NCI-H345 treated with DMSO at 0.1 percent for 48 hours (cell line): ENCODE measurements at regions not wholly inside any gene's neighbourhood (a gene's known extent, or its start where the extent isn't known, plus 50 kb on each side); places are given as distances from the start of the nearest gene placed in this dataset.
"Not testable (repeated sequence)": the region's sequence is repeated elsewhere in the genome, so short reads cannot be mapped to it uniquely, and the experiment has no call there.

Experiments used
- DNase-seq: peaks from one replicate; lab custom pipeline; 2025; ENCODE audit not compliant: unreplicated experiment; lab: John Stamatoyannopoulos, UW

DNA sequence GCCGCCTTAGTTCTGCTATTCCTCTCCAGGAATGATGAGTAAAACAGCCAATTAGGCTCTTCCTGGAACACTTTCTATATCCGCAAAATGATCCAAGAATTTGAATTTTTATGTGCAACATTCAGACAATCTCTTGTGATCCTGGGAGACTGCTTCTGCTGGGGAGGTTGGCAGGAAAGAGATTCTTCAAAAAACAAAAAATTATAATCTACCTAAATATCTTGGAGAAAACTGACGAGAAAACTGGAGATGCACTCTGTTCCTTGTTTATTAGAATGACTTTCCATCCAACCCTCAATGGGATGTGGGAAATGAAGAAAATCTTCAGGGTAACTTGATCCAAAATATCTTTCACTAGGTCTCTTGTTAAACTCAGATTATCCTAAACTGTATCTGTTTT lies 346.3 kb upstream of the UBE2E2 start:
- no peak for DNase-seq

- no peak for DNase-seq
These were observed 344.6 kb upstream of the UBE2E2 start for GRCh38 chr3:22858486-22858885.

DNA sequence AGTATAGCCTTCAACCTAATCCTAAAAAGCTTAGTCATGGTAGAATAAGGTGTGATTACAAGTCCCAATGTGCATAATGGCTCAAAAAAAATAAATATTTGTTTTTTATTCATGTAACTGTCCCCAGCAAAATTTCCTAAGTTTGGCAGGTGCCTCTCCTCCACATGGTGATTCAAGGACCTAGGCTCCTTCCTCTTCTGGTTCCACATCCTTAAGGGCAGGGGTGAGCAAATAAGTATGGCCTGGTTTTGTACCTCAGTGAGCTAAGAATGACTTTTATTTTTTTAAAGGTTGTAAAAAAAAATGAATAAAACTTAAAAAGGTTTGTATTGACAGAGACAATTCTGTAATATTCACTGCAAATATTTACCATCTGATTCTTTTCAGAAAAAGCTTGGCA lies 343.5 kb upstream of the UBE2E2 start:
- DNase-seq: no peak

DNA sequence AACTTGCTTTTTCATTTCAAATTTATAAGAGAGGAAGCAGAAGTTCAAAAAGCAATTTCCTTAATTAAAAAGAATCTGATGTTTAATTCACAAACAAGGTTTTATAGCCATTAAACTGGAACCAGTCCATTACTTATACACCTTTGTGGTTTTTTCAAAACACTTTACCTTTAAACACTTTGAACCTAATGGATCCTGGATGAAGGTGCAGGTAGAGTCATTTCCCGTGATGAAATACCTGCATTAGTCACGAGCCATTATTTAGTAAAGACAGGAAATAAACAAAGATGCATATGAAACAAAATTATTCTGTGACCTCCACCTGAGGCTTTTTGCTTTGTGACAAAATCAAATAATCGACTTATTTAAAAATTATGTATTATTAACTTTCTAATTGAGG lies 341.7 kb upstream of the UBE2E2 start:
- no peak for DNase-seq

DNA sequence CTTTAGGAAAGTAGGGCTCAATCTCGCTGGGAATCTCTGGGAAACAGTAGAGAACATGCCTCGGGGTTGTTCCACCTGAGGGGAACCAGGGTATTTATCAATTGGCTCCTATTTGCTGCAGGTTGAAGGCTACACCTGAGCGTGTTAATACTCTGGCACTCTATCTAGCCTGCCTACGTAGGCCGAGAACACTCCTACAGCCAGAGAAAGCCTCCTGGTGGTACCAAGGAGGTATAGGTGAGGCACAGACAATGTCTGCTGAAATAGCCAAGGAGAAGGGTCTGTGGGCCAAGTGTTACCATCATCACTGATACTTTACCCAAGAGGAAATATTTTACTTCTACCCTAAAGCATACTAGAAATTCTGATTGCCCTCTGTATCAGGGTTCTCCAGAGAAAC lies 341.0 kb upstream of the UBE2E2 start:
- DNase-seq: no peak

- DNase-seq: not testable (repeated sequence)
These were observed 320.3 kb upstream of the UBE2E2 start for GRCh38 chr3:22882834-22883233.

DNA sequence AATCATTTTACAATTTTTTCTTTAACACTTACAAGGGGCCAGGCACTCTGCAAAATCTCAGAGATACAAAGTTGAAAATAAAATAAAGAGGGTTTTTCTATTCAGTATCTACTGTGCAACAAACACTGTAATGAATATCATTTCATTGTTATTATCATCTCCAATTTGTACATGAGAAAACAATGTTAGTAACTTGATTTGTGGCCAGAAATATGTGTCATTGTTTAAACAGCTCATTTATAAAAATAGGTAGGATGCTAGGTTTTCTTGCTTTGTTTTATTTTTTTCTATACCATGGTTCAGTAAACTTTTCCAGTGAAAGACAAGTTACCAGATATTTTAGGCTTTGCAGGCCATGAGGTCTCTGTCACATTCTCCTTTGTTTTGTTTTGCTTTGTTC lies 318.1 kb upstream of the UBE2E2 start:
- DNase-seq: no peak

DNA sequence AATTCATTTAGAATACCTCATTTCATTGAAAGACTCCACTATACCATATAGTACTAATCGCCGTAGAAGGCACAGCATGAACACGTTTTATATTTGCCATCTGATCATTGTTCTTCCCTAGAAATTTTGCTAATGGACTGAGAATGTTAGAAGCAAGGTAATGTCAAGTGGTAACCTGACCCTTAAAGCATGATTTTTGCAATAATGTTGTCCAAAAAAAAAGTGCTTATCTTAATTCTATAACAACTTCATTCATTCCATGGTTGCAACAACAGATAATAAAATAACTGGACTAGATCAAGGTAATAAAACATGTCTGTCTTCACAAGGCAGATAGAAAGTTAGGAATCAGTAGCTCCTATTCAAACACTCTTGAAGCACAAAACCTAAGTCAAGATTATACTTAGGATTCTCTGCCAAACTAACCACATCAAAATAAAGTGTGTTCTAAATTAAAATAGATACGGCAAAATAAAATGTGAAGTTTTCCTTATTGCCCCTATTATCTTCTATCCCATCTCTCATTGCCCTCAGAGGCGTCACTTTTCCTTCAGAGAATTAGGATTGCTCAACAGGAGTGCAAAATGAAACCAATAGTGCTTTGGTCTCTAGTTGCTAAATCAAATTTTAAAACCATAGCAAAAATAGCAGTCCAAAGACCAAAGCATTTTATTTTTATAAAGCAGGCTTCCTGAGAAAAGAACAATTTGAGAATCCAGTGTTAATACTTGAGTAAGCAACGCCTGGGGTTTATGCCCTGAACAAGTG lies 317.4 kb upstream of the UBE2E2 start:
- DNase-seq: no peak

DNA sequence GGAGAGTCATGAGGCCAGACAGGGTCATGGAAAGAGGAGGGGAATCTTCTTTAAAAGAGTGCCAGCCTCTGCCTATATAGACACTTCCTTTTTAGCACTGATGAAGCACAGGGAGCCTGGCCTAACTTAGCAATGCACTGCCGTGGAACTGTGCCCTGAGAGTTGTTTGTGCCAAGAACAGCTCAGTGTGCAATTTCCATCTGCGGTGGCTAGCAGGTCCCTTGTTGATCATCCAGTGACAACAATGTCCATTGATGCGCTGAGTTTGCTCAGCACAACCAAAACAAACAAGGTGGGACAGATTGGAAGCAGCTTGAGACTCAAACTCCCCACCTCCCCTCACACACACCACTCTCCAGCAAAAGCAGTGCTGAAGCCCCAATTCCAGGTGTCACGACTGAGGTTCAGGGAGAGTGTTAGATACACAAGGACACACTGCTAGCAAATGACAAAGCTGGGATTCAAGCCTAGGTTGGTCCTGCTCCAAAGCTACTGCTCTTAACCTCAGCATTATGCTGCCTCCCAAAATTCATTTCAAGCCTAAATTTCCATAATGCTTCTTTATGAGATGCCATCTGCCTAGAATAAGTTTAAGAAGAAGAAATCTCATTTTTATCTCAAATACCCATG lies 316.6 kb upstream of the UBE2E2 start:
- DNase-seq: no peak

DNA sequence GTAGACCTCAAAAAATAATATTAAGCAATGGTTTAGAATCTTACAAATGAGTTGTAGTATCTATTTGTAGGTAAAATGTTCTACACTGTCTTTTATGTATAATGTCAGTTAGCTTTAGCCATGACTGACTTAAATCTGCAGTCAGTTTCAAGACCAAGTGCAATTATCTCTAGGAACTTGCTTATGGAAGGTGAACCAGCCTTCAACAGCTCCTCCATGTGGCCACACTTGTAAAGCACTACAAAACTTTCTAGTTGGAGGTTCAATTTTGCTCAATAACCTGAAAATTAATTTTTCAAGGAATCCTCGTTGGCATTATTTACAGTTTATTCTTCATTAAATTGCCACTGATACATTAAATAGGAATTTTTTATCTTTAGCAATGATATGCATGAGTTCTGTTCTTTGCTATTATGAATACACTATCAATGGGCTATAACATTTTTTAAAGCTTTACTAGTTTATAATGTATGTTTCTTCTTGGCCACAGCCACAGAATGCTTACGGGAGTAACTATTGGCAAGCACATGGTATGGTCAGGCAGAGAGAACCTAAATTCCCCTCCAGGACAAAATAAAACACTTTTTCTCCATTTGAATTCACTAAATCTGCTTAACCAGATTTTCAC lies 315.3 kb upstream of the UBE2E2 start:
- DNase-seq: no peak

DNA sequence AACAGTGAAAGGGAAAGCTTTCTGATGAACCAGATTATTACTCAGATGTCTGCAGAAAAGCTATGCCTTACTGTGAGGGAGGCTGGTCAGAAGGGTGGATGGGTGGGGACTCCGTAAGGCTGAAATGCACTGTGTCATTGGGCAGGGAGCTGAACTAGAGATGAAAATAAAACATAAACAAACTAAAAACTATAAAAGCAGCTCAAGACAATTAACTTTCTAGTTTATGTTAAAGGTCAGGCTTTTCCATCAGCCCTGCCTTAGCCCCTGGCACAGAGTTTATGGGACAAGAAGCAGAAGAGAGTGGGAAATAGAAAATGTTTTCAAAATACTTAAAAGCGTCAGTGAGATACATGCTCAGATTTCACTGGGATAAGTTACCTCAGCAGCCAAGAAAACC lies 310.0 kb upstream of the UBE2E2 start:
- DNase-seq: no peak

- DNase-seq: no peak
These were observed 309.3 kb upstream of the UBE2E2 start for GRCh38 chr3:22893644-22894325.

GRCh38 chr3:22894865-22895264 lies 308.3 kb upstream of the UBE2E2 start:
- DNase-seq: no peak

GRCh38 chr3:22895671-22896070 lies 307.5 kb upstream of the UBE2E2 start:
- DNase-seq: no peak

DNA sequence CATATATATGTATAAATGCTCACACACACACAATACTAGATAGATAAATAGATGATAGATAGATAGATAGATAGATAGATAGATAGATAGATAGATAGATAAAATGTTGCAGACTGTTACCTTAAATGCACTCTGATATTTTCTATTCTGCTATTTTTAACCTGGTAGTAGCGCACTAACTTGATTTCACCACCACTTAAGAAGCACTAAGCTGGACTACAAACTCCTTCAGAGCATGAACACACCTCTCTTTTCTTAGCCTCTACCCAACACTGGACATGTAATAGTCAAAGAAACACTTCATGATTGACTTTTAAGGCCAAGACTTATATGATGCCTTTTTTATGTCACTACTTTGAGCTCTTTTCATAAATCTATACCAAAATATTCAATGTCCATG lies 304.6 kb upstream of the UBE2E2 start:
- no peak for DNase-seq

GRCh38 chr3:22899441-22899840 lies 303.7 kb upstream of the UBE2E2 start:
- DNase-seq: no peak

DNA sequence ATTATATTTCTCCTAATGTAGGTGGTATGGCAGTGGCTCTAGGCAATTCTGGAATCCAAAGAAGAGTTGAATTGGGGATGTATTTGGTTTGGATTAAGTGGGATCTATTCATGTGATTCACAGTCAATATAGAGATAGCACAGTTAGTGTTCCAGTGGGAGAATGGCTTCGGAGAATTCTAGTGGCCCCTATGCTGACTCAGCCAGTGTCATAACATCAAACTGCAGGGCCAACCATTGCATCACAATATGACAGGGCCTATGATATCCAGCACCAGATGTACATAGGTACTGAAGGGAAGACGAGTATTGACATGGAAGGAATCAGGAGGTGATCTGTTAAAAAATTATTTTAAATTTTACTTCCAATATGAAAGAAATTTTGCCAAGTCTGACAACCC lies 302.8 kb upstream of the UBE2E2 start:
- no peak for DNase-seq

- no peak for DNase-seq
These were observed 301.4 kb upstream of the UBE2E2 start for GRCh38 chr3:22901684-22902083.

GRCh38 chr3:22907161-22907780 lies 295.9 kb upstream of the UBE2E2 start:
- no peak for DNase-seq

DNA sequence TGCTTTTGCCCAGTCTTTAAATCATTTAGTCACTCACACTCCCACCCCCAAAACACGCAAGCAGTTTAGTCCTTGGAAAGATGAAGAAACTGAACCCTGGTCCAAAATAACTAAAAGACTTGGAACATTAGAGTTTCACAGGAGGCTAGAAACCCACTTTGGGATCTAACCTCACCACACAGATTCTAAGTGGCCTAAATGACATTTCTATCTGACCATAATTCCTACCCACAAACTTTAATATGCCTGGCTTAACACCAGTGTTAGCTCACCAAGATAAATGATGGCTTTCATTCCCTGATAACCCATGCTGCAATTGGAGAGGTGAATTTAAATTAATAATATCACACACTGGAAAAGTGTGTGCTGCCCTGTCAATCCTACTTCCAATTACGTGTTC lies 295.3 kb upstream of the UBE2E2 start:
- DNase-seq: no peak

DNA sequence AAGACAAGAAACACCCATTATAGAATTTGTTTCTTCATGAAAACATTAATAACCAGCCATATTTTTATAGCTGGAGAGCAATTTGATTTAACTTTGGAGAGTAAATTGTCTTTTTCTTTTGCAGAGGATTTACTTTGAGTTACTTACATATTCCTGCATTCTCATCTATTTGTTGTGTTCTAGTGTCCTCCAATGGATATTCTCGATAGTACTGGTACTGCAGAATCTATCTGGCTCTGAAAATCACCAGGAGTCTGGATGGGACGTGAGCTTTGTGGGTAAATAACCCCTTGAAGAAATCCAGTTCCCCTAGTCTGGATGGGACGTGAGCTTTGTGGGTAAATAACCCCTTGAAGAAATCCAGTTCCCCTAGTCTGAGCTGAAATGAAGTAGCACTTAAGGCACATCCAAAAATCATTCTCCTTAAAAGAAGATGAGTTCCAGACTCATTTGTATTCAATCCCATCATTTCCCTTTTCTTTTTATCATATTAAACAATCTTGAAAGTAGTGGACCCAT lies 294.1 kb upstream of the UBE2E2 start:
- no peak for DNase-seq
